ENCODE measurements at regions not wholly inside any gene's neighbourhood (a gene's known extent, or its start where the extent isn't known, plus 50 kb on each side); places are given as distances from the start of the nearest gene placed in this dataset.

DNA sequence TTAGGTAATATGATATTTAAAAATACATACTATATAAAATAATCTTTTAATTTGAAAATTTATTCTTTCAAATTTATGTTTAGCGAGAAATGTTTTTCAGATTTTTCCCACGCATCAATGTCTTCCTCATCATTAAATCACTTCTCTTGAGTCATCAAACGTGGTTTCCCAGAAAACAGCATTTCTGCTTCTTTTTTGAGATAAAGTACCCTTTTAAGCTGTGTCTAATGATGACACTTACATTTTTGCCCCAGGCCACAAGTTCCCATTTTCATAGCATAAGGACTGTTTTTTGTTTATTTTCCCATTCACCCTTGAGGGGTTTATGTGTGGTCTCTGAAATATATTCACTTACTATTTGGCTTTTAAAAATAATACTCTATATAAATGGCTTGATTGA is 139.0 kb upstream of the HS3ST3A1 start:
- no peak for DNase-seq (ENCODE audit: low spot score)

GRCh38 chr17:13741744-13742143 is 140.0 kb upstream of the HS3ST3A1 start:
- DNase-seq (ENCODE audit: low spot score): no peak

DNA sequence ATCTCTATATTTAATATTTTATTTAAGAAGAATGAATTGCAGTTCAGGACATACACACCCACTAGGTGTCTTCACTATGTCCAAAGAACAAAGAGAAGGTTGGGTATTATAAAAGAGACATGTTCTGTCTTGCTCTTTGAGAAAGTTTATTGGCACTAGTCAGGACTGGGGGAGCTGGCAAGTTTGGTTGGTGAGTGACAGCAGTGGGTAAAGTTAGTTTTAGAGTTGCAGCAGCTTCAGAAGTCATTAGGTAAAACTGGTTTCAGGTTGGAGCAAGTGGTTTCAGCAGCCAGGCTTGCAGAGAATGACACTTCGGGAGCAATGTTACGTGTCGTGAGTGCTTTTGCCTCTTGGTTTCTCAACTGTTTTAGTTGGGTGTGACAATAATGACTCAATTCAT is 142.2 kb upstream of the HS3ST3A1 start:
- DNase-seq (ENCODE audit: low spot score): no peak

GRCh38 chr17:13746404-13746803 is 144.7 kb upstream of the HS3ST3A1 start:
- no peak for DNase-seq (ENCODE audit: low spot score)

DNA sequence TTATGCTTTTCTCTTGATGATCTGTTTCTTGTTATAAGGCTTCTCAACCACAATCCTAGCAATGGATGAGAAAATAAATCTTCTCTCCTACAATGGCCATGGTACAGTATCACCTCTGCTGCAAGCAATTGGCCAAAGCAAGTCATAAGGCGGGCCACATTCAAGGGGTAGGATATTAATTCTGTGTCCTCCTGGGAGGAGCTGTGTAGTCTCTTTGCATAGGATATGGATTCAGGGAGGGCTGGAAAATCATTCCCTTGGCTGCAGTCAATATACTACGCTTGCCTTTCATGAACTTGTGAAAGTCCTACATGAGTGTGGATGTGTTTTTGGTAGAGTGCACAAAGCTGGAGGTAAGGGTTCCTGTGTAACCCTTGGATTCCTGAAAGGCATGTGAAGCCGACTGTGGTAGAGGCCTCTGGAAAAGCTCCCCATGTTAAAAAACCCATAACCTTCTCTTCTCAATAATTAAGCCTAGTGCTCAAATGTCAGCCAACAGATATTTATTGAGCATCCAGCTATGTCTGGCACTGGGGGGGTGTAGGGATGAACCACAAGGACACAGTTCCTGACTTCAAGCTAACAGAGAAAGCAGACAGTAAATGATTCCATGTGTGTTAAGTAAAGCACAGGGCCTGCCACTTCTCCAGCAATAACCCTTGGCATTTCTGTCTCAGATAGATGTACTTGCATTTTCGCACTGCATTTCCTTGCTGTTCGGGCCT is 147.6 kb upstream of the HS3ST3A1 start:
- DNase-seq (ENCODE audit: low spot score): no peak

DNA sequence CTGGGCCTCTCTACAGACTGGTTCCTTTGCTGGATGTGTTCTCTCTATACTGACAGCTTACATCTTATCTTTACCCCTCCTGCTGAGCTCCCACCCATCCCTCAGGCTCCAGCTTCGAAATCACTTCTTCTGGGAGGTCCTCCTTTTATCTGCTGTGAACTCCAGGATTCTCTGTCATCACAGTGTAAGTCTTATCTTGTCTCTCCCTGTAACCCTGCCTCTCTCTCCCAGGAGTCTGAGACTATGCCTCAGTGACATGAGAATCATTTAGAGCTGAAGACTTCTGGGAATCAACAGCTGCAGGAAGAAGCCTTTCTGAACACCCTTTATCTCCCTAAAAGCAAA is 148.1 kb upstream of the HS3ST3A1 start:
- no peak for DNase-seq (ENCODE audit: low spot score)

GRCh38 chr17:13750816-13751793 is 149.4 kb upstream of the HS3ST3A1 start:
- DNase-seq (ENCODE audit: low spot score): no peak

DNA sequence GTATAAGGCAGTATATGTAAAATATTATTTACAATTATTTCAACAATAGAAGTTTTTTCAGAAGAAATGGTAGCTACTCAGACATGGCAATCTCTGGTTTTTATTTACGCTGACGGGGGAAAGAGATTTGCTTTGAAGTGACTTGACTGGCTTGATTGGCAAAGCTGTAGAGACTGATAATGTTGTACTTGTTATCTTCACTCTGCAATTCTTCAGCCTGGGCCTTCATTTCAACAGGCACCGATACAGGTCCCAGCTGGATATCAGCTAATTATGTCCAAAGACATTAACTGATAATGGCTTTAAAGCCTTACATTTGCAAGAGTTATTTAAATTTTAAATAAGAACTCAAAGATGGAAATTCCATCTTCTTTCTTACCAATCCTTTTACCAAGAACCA is 151.4 kb upstream of the HS3ST3A1 start:
- no peak for DNase-seq (ENCODE audit: low spot score)

DNA sequence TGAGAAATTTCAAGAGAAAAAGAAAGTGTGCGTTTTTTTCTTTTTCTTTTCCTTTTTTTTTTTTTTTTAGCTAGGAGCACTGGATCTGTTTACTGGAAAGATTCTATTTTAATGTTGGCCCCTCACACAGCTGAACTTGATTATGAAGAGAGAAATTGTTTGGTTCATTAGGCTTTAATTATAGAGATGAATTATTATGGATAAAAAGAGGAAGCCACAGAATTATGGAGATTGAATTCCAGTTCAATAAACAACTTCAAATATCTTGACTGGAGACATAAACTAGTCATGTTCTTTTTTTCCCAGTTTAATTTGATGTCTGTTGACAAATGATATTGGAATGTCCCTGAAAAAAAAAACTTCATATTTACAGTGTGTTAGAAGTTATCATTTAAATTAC is 152.0 kb upstream of the HS3ST3A1 start:
- DNase-seq (ENCODE audit: low spot score): no peak

DNA sequence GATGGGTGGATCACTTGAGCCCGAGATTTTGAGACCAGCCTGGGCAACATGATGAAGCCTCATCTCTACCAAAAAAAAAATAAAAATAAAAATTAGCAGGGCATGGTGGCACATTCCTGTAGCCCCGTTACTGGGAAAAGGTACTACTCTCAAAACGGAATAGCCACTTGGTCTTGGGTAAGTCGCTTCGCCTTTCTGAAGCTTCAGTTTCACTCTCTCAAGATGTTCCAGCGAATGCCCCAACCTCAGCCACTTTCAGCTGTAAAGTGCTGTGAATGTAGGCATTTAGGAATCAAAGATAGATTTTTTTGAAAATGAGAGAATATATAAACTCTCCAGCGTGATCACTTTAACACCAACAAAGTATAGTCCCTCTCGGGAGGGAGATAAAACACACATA is 154.1 kb upstream of the HS3ST3A1 start:
- DNase-seq (ENCODE audit: low spot score): no peak

GRCh38 chr17:13756763-13757162 is 155.0 kb upstream of the HS3ST3A1 start:
- DNase-seq (ENCODE audit: low spot score): no peak

DNA sequence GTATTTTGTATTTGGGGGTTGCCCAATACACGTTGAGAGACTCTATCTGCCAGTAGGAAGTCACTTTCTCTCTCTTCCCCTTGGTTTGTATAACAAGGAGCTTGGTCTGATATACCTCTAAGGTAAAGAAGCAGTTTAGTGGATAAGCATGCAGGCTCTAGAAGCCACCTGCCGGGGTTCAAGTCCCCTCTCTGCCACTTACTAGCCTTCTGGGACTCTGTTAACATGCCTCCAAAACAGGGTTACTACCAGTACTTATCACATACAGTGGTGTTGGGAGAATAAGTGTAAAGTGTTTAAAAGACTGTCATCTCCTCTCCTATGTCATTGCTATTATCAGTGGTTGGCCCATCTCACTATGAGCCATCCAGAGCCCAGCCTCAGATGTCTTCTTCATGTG is 156.1 kb upstream of the HS3ST3A1 start:
- DNase-seq (ENCODE audit: low spot score): no peak

DNA sequence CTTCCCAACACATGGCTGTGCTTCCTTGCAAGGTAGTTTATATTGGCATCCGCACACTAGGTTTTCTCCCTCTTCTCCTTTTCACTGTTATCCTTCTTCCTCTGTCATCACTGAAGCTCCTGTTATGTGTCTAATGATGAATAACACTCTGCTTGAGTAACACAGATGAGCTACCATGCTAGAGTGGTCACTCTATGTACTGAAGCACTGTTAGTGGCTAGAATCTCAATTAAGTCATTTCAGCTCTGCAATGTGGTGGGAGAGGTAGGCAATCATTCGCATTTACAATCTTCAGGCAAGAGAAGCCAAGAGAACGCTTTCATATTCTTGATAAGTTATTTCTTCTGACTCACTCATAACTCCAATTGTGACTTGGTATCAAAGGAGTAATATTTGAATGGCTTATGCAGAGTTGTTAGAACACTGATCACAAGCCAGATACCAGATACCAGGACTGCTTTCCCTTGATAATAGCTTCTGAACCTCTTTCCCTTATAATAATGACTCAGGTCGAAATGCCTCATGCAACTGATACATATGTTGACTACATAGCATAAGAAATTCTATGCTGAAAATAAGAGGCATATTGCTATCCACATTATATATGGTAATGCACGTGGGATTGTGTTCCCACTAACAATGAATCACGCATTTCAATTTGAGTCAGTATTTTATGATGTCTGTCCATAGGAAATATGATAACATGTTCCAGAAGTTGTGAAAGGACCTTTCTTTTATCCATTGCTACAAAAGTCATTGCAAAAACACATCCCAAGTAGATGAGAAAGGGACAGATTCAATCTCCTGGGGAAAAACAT is 158.0 kb upstream of the HS3ST3A1 start:
- DNase-seq (ENCODE audit: low spot score): no peak

GRCh38 chr17:13761038-13761603 is 159.4 kb upstream of the HS3ST3A1 start:
- peak; percentile 14 for DNase-seq (ENCODE audit: low spot score)

DNA sequence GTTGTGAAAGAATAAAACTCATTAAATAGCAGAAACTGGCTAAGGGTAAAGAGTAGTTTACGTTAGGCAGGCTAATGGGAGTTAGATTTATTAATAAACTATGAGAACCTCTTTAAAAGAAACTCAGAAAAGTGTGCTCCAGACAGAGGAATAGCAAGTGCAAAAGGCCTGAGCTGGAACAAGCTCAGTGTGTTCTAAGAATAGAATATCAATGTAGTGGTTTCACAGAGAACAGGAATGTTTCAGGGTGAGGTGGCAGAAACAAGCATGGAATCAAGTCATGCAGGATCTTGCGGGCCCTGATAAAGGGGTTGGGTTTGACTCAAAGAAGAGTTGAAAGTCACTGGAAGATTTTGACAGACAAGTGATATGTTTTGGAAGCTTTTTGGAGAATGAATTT is 164.0 kb upstream of the HS3ST3A1 start:
- no peak for DNase-seq (ENCODE audit: low spot score)

GRCh38 chr17:13770702-13771101 is 169.0 kb upstream of the HS3ST3A1 start:
- DNase-seq (ENCODE audit: low spot score): no peak

GRCh38 chr17:13775450-13775849 is 173.7 kb upstream of the HS3ST3A1 start:
- no peak for DNase-seq (ENCODE audit: low spot score)

GRCh38 chr17:13776027-13776551 is 174.4 kb upstream of the HS3ST3A1 start:
- no peak for DNase-seq (ENCODE audit: low spot score)

DNA sequence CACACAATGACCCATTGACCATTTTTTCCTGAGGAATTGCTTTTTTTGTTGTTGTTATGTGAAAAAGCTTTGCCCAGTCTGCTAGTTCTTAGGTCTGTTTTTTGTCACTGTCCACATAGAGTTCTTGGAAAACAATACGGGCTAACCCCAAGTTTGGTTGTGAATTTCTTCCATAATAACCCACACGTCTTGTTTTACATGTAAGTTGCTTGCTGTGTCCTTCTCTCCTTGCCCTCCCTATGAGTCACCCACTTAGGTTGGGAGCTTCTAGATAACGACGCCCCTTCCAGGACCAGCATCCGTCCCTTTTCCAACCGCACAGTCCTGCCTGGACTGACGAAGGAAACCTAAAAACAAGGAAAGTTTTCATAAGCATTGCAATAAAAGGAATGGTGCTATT is 175.3 kb upstream of the HS3ST3A1 start:
- no peak for DNase-seq (ENCODE audit: low spot score)

DNA sequence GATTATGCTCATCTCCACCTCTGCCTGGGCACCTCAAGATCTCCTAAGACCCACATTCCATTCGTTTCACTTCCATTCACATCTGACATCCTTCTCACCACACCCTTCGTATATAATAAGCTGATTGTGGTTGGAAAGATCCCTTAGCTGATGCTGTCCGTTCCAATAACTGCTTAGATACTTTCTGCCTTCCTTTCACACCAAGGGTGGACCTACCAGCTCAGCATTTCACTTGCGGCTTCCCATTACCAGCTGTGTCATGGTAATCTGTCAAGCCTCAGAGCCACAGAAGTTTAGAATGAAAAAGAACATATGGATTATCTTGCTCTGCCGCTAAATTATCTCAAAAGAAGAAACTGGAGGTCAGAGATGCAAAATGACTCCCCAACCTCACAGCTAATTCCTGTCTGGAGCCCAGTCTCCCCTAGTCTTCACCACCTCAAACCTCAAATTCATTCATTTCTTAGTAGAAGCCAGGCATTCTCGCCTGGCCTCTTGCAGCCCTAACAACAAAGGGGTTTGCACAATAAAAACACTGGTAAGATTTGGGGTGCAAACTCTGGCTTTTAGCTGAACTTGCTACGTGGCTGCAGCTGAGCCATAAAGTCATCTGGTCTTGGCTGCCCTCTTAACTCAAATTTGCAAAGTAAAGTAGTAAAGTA is 182.8 kb upstream of the HS3ST3A1 start:
- no peak for DNase-seq (ENCODE audit: low spot score)

DNA sequence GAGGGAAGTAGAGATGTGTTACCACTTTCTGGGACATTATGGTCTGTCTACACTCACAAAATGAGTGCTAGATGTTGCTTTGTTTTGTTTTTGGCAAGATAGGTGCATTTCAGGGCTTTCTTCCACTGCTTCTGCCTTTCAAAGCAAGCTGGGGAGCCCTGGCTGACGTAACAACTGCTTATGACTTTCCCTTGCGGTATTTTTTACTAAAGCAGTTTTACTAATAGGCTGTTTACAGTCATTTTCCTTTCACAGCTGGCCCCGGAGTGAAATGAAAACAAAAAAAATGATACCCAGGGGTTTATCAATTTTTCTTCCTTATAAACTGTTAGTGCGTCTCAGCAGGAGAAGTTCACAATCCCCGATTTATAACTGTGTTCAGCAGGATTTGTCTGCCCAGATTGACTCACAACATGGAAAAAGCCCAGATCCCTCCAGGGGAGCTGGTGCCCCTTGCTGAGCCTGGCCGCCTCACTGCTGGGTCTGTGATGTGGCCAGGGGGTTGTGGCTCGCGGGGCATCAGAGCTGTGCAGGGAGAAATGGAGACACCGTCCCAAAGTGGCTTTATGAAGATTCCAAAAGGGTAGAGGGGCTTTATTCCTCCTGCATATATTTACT is 184.4 kb upstream of the HS3ST3A1 start:
- DNase-seq (ENCODE audit: low spot score): no peak

Measured in globus pallidus (tissue), 1 donor.